AG10803 (cell line): ENCODE measurements at regions not wholly inside any gene's neighbourhood (a gene's known extent, or its start where the extent isn't known, plus 50 kb on each side); places are given as distances from the start of the nearest gene placed in this dataset.

Experiments
- DNase-seq: peaks from one replicate; pipeline ENCODE4 v3.0.0; 2010; ENCODE audit warnings: low read depth
- H3K4me3 ChIP-seq: 2 replicates; pipeline ENCODE4 v1.5.1; 2011; ENCODE audit warnings: mild to moderate bottlenecking, low read length, control low read depth
- TF ChIP-seq, protein P1 (sequence below): conservative IDR thresholded peaks from 2 replicates; pipeline ENCODE4 v1.5.1; 2011; ENCODE audit warnings: mild to moderate bottlenecking, low read length, control low read depth, inconsistent platforms

DNA sequence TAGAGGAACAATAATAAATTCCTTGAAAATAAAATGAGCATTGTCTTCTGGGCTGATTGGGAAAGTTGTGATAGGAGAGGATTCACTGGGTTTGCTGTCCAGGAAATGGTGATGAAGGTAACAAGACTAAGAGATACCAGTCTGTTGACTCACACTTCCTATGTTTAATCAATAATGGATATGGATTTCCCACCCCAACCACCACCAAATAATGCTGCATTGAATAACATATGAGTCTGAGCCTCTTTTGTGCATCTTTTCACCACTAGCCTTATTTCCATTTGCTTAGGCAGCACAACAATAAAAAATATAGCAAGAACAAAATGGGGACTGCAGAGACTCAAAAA lies 120.2 kb upstream of the NFIB start:
- no peak overlapping the region for H3K4me3 ChIP-seq
- DNase-seq, result no peak
- TF ChIP-seq, protein P1, sequence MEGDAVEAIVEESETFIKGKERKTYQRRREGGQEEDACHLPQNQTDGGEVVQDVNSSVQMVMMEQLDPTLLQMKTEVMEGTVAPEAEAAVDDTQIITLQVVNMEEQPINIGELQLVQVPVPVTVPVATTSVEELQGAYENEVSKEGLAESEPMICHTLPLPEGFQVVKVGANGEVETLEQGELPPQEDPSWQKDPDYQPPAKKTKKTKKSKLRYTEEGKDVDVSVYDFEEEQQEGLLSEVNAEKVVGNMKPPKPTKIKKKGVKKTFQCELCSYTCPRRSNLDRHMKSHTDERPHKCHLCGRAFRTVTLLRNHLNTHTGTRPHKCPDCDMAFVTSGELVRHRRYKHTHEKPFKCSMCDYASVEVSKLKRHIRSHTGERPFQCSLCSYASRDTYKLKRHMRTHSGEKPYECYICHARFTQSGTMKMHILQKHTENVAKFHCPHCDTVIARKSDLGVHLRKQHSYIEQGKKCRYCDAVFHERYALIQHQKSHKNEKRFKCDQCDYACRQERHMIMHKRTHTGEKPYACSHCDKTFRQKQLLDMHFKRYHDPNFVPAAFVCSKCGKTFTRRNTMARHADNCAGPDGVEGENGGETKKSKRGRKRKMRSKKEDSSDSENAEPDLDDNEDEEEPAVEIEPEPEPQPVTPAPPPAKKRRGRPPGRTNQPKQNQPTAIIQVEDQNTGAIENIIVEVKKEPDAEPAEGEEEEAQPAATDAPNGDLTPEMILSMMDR, result no peak

DNA sequence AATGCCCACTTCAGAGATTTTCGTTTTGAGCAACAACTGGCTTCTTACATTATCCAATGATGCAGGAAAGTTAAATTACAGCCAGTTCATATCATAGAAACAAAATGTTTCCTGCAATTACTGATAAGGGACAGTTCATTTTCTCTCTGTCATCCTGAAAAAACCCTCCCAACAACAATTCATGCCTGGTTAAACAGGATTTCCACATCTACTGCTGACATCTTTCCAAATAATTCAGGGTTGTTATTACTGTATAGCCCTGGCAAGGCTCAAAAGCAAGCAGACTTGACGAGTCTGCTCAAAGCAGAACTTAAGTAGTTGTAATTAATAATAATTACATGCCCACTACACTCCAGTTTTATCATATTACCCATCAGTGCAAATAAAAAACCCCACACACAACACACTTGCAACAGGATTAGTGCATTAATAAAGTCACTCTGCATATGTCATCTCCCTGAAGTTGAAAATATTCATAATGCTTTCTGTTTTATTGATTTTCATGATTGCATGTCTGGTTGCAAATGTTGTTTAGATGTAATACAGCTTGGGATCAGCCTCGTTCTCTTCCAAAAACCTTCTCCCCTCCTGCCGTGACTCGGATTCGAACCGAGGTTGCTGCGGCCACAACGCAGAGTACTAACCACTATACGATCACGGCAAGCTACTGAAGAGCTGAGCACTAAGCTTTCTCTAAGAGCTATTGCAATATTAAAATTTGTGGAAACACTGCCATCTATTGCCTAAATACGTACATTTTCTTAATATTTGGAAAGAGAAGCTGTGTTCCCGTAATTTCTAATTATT lies 119.6 kb upstream of the NFIB start:
- H3K4me3 ChIP-seq, result no peak overlapping the region
- TF ChIP-seq, protein P1, result peak; percentile 48
- DNase-seq, result peak; percentile 63

DNA sequence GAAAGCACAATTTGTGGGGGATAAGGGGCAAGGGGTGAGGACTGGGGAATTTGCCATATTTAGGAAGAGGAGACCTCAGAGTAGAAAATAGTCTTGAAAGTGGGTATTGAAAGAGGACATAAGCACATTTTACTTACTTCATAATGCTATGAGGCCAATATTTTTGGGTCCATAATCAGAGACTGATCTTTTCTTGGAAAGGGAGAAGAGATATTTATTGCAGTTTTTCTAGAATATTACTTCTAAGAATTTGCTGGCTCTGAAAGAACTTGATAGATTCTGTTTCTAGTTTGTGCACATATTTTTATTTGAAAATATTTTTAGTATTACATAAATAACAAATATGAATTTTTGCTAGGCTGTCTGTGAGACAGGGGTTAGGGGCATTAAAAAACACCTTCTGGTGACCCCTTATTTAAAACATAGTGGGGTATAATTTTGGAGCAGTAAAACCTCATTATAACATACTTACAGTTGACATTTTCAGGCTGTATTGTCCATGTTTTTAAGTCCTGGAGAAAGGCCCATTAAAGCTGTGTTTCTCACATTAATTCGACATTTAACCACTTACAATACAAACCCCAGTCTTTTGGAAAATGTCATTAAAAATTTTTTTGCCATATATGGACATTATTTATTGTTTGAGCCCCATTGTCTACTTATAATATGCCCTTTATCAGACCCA lies 118.9 kb upstream of the NFIB start:
- TF ChIP-seq, protein P1, result no peak
- DNase-seq, result no peak
- H3K4me3 ChIP-seq, result no peak overlapping the region

DNA sequence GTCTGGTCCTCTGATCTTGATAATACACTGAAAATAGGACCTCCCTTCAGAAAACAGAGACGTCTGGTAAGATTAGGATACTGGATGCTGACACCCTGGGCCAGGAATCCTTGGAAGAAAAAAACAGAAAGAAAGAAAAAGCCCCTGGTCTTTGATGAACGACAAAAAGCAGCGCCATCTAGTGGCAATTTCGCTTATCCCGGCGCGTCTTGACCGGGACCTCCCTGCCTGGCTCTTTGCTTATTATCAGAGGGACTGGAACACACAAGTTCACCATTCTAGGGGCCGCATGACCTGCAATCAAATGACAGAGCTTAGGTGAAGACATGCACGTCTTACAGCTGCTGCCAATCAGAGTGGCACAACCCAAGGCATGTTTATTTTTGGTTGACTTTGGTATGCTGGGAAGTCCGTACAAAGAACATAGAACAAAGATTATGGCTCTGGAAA lies 114.9 kb upstream of the NFIB start:
- TF ChIP-seq, protein P1, result peak; percentile 78
- H3K4me3 ChIP-seq, result no peak overlapping the region
- peak; percentile 59 for DNase-seq

DNA sequence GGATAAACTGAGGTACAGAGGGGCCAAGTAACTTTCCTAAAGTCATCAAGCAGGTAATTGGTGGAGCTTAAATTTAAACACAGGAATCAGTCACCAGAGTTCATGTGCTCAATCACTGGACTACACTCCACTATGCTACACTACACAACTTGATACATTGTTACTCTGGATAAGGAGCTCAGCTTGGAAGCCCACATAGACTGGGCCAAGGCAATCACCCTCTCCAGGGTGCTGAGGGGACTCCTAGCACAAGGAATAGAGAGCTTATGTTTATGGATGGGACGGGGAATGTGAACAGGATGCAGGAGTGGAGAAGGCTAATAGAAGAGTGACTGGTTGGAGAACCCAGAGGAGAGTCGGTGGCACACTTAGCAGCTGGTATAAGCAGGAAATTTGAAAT lies 113.5 kb upstream of the NFIB start:
- DNase-seq, result no peak
- TF ChIP-seq, protein P1, result no peak
- no peak overlapping the region for H3K4me3 ChIP-seq

DNA sequence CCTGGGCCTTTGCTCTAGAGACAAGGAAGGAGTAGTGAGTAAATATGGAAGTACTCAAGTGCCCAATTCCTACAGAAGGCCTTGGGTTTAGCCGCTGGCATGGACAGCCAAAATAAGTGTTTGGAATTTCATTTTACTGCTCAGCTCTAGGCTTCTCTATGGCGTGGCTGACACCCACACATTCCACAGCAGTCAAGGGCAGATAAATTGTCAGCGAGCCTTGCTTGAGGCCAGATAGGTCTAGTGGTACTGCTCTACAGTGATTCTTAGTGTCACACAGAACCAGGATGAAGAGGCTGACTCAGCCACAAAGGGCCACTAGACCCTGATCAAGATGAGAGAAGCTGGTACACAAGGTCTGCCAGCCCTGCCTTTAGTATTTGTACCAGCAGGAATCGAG lies 111.0 kb upstream of the NFIB start:
- no peak overlapping the region for H3K4me3 ChIP-seq
- TF ChIP-seq, protein P1, result no peak
- DNase-seq, result no peak

DNA sequence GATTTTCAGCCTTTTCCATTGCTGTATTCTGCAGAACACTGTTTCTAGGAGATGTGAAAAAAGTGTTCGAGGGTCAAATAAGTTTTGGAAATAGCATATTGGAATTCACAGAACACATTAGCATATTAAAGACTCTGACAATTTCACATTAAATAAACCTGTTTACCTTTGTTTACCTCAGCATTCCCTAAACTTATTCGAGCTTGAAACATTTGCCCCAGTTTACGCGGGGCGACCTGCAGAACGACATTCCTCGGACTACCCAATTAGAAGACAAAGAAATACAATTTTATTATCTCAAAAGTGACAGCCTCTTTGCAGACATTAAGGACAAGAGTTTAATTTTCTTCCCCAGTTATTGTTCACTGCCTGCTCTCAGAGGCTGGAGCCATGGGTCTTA lies 110.3 kb upstream of the NFIB start:
- TF ChIP-seq, protein P1, result no peak
- no peak overlapping the region for H3K4me3 ChIP-seq
- no peak for DNase-seq
